NCI-H82 (cell line): ENCODE measurements at regions not wholly inside any gene's neighbourhood (a gene's known extent, or its start where the extent isn't known, plus 50 kb on each side); places are given as distances from the start of the nearest gene placed in this dataset.
A peak's percentile ranks its signal among the peaks of the same experiment; 100 is the strongest.
"Not testable (repeated sequence)": the region's sequence is repeated elsewhere in the genome, so short reads cannot be mapped to it uniquely, and the experiment has no call there.

Source experiments
- DNase-seq: peaks from one replicate; lab custom pipeline; 2025; lab: John Stamatoyannopoulos, UW

DNA sequence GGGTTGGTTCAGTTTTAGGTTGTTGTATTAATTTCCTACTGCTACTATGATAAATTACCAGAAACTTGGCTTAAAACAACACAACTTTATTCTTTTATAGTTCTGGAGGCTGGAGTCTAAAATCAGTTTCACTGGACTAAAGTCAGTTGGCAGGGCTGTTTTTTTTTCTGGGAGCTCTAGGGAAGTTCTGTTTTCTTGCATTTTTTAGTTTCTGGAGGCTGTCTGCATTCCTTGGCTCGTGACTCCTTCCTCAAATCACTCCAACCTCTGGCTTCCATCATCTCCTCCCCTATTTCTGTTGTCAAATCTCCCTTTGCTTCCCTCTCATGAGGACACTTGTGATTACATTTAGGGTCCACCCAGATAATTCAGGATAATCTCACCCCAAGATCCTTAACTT, 51.3 kb upstream of the SUB1 start:
- no peak for DNase-seq

DNA sequence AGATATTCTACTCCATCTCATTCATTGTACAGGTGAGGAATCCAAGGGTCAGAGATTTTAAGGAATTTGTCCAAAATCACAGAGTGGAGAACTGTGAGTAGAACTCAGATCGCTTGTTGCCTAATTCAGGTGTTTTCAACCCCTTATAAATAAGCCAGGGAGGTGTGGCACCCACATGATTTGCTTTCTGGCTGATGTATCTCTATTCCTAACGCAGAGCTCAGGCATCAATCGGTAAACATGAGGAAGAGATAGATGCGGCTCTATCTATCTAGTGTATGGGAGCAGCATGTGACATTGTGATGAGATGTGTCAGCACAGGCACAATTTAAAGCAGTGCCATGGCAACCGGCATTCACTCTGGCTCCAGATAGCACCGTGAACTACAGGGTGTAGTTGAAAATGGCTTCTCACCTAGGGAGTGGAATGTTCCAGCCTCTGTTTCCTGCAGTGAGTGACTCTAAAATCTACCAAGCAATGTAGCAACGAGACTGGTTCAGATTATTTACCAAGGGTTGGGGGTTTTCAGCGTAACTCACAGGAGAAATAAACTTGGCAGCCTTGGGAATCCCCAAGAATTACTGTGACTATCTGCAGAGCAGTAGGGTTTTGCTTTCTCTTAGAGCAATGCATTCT, 53.4 kb upstream of the SUB1 start:
- DNase-seq = no peak

DNA sequence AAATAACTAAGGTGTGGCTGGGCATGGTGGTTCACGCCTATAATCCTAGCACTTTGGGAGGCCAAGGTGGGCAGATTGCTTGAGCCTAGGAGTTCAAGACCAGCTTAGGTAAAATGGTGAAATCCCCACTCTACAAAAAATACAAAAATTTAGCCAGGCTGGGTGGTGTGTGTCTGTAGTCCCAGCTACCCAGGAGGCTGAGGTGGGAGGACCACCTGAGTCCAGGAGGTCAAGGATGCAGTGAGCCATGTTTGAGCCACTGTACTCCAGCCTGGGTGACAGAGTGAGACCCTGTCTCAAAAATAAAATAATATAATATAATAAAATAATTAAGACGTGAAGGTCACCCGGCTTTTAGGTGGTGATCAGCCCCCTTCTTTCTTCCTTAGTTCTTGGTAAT, 58.0 kb upstream of the SUB1 start:
- not testable (repeated sequence) for DNase-seq

DNA sequence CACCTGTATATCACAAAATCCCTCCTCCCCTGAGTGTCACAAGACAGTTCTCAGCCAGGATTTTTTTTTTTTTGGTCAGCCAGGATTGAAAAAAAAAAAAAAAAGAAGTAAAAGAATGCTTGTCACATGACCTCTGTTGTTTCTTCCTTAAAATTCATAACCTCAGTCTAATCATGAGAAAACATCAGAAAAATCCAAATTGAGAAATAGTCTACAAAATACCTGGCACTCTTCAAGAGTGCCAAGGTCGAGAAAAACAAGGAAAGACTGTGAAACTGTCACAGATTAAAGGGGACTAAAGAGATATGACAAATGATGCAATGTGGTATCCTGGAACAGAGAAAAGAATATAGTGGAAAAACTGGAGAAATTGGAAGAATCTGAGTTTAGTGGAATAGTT, 58.5 kb upstream of the SUB1 start:
- DNase-seq = no peak

DNA sequence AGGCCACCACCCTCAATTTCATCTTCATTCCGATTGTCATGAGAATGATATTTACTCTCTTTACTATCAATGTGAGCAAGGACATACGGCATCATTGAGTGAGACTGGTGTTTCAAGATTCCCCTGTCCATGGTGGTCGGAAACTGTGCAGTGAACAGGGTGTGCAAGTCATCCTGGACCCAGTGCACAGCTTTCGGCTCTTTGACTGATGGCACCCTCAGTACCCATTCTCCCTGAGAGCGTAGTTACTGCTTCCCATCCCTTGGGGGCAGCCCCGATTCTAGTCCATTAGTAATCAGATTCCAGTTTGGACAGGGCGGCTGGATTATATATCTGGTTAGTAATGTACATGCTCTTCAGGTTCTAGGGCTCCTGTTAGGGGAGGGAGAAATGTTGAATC, 61.7 kb upstream of the SUB1 start:
- peak; percentile 33 for DNase-seq

DNA sequence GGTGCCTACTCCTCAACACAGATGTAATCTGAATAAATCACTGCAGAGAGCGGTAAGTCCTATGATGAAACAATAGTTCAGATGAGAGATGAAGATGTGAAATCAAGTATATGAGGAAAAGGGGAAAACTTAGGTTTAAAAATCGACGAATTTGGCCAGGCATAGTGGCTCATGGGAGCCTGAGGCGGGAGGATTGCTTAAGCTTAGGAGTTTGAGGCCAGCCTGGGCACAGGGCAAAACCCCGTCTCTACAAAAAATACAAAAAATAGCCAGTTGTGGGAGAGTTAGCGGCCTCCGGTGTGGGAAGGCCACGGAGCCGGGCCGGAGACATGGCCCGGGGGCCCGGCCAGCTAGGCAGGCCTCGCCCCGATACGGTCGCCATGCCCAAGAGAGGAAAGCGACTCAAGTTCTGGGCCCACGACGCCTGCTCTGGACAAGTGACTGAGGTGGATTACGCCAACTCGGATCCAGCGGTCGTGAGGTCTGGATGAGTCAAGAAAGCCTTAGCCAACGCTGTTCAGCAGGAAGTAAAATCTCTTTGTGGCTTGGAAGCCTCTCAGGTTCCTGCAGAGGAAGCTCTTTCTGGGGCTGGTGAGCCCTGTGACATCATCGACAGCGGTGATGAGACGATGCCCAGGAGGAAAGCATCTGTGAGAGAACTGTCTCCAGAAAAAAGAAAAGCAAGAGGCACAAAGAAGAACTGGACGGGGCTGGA, 62.8 kb upstream of the SUB1 start:
- DNase-seq = no peak

DNA sequence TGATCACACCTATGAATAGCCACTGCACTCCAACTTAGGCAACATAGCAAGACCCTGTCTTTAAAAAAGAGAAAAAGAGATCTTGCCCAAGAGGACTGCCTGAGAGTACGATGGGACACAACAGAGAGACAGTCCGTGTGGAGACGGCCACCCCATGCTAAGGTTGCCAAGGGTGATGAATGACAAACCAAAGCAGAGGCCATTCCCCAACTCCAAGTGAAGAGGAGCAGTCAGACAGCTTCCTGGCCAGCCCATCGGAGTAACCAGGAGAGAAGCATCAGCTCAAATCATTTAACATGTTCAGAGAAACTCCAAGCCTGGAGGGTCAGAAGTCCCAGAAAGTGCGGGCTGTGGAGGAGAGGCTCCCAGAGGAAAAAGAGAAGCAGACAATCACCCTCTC, 63.9 kb upstream of the SUB1 start:
- DNase-seq = no peak

DNA sequence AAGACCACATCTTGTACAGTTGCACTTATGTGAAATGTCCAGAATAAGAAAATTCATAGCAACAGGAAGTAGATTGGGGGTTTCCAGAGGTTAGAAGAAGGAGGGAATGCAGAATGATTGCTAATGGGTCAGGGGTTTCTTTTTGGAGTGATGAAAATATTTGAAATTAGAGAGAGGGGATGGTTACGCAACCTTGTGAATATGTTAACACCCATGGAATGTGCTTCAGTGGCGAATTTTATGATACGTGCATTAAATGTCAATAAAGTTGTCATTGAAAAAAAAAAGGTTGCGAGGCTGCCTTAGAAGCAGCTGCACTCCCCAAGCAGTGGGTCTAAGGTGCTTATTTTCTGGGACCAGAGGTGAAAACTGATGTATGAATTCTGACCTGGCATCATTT, 64.4 kb upstream of the SUB1 start:
- no peak for DNase-seq

DNA sequence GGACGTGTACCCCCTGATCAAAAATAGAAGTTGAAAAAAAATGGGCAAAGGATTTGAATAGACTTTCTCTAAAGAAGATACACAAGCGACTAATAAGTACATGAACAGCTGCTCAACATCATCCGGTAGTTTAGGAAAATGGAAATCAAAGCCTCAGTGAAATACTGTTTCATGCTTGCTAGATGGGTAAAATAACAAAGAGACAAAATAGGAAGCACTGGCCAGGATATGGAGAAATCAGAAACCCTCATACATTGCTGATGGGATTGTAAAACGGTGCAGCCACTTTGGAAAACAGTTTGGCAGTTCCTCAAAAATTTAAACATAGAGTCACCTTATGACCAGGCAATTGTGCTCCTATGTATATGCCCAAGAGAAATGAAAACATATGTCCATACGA, 65.0 kb upstream of the SUB1 start:
- no peak for DNase-seq

DNA sequence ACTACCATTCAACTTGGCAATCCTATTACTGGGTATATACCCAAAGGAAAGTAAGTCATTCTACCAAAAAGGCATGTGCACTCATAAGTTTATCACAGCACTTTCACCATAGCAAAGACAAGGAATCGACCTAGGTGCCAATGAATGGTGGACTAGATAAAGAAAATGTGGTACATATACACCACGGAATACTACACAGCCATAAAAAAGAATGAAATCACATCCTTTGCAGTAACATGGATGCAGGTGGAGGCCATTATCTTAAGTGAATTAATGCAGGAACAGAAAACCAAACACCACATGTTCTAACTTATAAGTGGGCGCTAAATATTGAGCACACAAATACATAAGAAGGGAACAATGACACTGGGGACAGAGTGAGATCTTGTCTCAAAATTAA, 65.8 kb upstream of the SUB1 start:
- DNase-seq = no peak

DNA sequence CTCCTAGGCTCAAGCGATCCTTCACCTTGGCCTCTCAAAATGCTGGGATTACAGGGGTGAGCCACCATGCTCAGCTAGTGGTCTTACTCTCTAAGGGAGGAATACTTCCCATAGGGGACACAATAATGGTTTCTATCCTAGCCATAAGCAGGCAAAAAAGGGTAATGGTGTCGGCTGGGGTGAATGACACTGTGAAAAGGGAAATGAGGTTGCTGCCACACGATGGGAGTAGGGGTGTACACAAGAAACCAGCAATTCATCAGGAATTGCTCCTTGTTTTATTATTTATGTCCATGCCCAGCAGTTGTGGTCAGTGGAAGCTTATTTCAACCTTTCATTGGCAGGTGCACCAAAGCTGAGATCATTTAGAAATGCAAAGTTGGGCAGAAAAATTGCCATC, 70.3 kb upstream of the ZFR start:
- DNase-seq = no peak

DNA sequence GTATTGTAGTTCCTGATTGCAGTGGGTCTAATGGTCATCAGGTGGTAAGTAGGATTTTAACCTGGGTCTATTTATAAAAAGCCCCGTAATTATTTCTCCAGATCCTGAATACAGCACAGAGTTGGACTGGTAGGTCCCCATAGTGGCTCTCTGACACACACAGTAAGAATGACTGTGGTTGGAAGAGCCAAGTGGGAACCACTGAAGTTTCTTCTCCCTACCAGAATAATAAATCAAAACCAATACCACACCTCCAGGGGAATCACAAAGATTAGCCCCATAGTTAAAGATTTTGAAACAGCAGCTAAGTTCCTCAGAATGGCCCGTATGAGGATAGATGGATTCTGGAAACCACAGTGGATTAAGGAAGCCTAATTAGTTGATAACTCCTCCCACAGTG, 68.4 kb upstream of the ZFR start:
- DNase-seq = no peak

DNA sequence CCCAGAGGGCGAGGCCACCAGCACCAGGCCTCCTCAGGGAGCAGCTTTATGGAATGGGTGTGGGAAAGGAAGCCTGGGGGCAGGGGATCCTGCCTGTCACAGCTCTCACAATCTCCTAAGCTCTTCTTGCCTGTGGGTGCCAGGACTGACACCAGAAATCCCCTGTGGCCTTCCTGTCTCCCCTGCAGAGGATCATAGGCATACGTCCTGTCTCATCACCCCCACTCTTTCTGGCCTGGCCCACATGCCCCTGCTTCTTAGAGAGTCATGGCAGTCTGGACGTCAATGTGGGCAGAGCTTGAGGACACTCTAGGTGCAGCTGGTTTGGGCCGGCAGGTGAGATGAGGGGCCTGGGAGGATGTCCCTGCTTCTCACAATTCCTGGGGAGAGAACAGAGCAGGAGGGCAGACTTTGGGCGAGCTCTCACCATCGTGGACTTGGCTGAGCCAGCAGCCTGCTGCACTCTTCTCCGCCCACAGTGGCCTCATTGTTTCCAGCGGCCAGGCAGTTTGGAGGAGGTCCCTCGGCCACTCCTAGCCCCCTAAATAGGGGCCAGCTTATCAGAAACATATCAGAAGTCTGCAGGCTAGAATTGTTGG, 67.3 kb upstream of the ZFR start:
- no peak for DNase-seq

DNA sequence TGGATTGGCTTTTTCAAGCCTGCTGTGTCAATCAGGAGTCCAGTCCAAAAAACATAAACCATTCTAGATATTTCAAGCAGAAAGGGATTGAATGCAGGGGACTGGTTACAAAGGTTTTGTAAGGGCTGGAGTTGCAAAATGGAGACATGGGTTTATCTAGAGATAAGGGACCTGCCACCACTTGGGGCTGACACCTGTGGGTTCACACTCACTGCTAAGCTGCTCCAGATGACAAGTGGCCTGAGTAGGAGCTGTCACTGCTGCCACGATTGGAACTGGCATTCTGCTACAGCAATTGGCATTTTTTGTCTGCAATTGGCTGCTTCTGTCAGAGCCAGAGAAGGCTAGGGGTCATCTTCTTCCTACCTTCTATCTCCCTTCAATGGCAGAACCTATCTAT, 66.3 kb upstream of the ZFR start:
- no peak for DNase-seq

DNA sequence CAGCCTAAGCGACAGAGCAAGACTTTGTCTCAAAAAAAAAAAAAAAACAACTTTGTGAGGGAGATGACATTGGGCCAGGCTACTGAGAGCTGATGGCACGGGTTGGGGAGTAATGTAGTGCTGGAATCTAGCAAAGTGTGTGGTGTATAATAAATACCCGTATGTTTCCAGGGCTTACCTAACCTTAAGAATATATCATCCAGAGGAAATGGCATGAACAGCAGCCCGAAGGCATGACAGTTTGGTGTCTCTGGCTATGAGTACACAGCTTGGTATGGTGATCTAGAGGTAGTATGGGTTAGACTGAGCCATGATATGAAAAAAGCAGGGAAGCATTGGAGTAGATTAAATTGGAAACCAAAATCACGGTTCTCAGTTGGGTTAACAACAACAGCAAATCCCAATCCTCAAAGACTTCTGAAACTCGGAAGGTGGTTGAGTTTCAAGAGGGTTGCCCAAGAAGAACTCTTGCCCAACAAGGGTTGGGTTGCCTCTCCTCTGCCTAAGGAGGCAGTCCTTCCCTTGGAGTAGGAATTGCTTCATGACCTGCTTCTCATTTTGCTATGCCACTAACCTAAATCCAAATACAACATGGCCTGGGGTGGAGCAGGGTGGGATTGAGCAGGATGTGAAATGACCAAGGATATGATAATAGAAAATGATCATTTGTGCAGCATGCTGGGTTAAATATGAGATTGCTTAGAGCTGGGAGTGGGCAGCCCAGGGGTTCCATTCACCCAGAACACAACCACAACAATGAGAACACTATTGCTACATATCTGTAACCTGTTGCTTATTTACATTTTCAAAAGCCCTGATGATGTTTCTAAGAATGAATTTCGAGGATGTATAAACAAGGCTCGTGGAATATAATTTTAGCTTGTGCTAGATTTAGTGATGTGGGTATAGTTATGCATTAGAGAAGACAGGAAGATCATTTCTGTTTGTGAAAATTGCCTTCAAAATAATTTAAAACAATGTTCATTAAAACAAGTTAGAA, 64.6 kb upstream of the ZFR start:
- no peak for DNase-seq

DNA sequence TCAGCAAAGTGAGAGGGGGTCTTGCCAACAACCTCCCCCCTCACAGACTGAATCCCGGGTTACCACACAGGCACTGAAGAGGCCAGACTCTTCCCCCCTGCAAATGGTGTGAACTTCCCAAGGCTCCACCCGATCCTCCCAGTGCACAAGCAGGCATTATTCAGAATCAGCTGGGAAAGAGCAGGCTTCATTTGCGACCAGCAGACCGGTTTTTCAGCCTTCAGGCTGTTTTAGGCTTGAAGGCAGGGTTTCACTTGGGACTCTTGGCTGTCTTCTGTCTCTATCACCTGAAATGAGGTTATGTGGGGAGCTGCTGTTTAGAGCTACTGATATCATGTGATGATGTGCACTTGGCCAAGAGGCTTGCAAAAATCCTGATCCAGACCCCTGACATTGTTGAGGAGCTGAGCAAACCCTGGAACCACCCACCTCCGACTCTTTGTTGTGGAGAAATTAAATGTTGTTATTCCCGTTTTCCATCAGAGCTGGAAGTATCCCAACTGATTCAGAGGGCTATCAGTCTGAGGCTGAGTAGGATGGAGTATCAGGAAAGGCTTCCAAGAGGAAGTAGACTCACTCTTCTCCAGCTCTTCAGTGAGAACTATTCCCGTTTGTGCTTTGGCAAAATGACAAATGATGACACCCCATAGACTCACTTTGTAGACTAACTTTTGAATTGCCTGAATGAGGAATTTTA, 63.3 kb upstream of the ZFR start:
- no peak for DNase-seq

DNA sequence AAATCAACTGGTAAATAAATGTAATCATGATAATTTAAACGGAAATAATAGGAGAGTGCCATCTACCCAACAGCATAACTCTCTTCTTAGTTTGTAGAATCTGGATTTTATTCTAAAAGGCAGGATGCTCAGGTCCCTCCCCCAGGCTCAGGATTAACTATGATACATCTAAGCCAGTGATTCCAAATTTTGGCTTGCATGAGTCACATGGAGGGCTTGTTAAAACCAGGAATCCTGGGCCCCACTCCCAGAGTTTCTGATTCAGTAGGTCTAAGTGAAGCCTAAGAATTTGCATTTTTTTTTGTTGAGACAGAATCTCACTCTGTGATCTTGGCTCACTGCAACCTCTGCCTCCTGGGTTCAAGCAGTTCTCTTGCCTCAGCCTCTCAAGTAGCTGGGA, 62.3 kb upstream of the ZFR start:
- no peak for DNase-seq

DNA sequence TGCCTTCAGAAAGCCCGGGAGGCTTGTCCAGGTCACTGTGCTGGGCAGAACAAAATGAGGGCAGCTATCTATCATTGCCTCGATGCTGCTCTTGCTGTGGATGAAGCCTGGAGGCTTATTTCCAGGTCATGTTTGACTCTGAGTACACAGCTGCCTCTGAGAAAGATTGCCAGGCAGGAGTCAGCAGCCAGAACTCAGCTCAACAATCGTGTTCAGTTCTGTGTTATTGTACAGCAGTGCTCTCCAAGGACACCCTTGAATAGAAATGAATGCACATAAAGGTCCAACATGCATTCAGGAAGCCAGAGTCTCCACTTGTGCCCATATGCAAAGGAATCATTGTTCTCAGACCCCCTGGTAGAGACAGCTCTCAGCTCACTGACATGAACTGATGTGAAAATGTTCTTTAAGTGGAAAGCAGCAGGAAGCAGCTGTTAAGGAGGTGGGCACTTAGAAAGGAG, 61.7 kb upstream of the ZFR start:
- no peak for DNase-seq

DNA sequence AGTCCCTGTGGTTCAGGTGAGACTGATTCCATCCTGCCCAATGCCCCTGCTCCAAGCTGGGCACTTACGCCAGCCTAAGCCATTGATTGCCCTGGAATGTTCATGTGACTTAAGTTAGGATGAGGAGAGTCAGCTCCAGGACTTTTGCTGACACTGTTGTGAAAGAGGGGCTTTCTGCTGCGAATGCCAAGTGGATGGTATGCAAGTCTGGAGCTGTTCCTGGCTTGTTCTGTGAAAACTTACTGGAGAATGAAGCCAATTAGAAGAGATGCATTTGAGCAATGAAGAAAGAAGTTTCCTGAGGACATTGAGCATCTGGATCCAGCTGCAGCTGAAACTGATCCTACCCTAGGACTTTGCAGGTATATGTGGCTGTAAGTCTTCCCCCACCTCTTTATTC, 61.2 kb upstream of the ZFR start:
- no peak for DNase-seq

DNA sequence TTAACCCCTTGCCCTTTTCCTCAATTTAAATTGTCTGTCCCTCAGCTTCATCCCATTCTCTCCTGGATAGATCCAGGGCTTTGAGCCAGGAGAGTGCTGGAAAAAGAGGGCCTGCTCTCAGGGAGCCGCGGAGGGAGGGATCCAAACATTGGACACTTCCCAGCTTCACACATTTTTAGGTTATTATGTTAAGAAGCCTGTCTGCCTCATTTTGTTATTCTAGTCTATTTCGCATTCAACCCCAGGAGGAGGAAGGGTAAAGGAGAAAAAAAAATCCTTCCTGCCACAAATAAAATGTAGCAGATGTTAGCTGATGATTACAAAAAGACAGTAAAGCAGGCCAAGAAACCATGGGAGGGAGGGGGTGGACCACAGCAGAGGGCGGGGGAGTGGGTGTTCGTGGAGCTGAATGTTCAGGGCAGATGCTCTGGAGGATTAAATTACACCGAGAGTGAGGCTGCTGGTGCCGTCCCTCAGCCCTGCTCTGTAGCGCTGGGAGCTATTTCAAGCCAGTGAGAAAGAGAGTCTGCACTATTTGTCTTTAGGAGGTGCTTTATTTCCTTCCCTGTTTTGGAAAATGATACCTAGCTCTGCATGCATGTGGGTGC, 60.6 kb upstream of the ZFR start:
- DNase-seq = peak; percentile 82

DNA sequence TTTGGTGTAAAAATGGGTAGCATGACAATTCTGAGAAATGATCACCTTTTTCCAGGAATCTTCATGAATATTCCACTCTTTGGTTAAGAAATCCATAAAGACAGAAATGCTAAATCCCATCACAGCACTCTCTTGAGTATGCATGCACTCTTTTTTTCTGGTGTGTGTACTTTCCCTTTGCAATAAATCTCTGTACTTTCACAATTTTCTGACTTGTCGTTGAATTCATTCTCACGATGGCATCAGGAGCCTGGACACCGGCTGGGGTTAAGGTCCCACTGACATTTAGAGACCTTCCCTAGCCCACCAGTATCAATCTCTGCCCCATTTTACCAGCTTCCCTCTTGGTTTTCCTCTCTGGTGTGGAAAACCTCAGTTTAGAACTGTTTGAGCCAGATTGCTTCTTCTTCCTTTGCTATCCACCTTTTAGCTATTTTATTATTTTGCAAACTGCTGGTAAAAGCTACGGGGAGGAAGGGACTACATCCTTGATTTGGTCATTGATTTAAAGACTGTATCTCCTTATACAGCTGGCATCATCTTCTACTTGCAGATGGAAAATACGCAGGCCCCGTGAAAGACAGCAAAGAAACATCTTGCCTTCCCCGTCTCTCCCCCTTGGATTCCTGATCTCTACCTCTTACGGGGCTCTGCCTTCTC, 59.9 kb upstream of the ZFR start:
- no peak for DNase-seq
